Effector CD4-positive, alpha-beta T cell (primary cell): ENCODE measurements at regions not wholly inside any gene's neighbourhood (a gene's known extent, or its start where the extent isn't known, plus 50 kb on each side); places are given as distances from the start of the nearest gene placed in this dataset.
"Not testable (repeated sequence)": the region's sequence is repeated elsewhere in the genome, so short reads cannot be mapped to it uniquely, and the experiment has no call there.

Experiments
- DNase-seq: peaks from one replicate; pipeline ENCODE4 v3.0.0-alpha.2; 2020

- no peak for DNase-seq
Measured at GRCh38 chr4:152052451-152053057, 291.7 kb upstream of the GATB start.

GRCh38 chr4:152051332-152051731 is 290.5 kb upstream of the GATB start:
- not testable (repeated sequence) for DNase-seq

GRCh38 chr4:152050106-152050505 is 289.3 kb upstream of the GATB start:
- no peak for DNase-seq

GRCh38 chr4:152047451-152047850 is 286.6 kb upstream of the GATB start:
- no peak for DNase-seq

GRCh38 chr4:152045807-152046571 is 285.2 kb upstream of the GATB start:
- no peak for DNase-seq

GRCh38 chr4:152045449-152045806 is 284.6 kb upstream of the GATB start:
- DNase-seq = no peak

- no peak for DNase-seq
Measured at GRCh38 chr4:152044331-152045036, 283.7 kb upstream of the GATB start.

- no peak for DNase-seq
Measured at GRCh38 chr4:152041295-152041694, 280.5 kb upstream of the GATB start.

- no peak for DNase-seq
Measured at GRCh38 chr4:152039691-152040090, 278.9 kb upstream of the GATB start.

- DNase-seq = no peak
Measured at GRCh38 chr4:152039023-152039481, 278.2 kb upstream of the GATB start.

- no peak for DNase-seq
Measured at GRCh38 chr4:152038238-152038637, 277.4 kb upstream of the GATB start.

GRCh38 chr4:152037435-152037834 is 276.6 kb upstream of the GATB start:
- no peak for DNase-seq

GRCh38 chr4:152033621-152034020 is 272.8 kb upstream of the GATB start:
- DNase-seq = no peak

GRCh38 chr4:152032722-152033131 is 271.9 kb upstream of the GATB start:
- DNase-seq = no peak

- no peak for DNase-seq
Measured at GRCh38 chr4:152029631-152030030, 268.8 kb upstream of the GATB start.

- no peak for DNase-seq
Measured at GRCh38 chr4:152028131-152028530, 267.3 kb upstream of the GATB start.

GRCh38 chr4:152024881-152025280 is 264.1 kb upstream of the GATB start:
- no peak for DNase-seq

GRCh38 chr4:152023674-152024073 is 262.9 kb upstream of the GATB start:
- no peak for DNase-seq

GRCh38 chr4:152022543-152022942 is 261.7 kb upstream of the GATB start:
- no peak for DNase-seq

GRCh38 chr4:152021788-152022438 is 261.1 kb upstream of the GATB start:
- DNase-seq = no peak

- DNase-seq = no peak
Measured at GRCh38 chr4:152020073-152020472, 259.3 kb upstream of the GATB start.

- no peak for DNase-seq
Measured at GRCh38 chr4:152016303-152016620, 255.5 kb upstream of the GATB start.

GRCh38 chr4:152015597-152016302 is 254.9 kb upstream of the GATB start:
- DNase-seq = no peak
